ENCODE measurements at regions not wholly inside any gene's neighbourhood (a gene's known extent, or its start where the extent isn't known, plus 50 kb on each side); places are given as distances from the start of the nearest gene placed in this dataset.

DNA sequence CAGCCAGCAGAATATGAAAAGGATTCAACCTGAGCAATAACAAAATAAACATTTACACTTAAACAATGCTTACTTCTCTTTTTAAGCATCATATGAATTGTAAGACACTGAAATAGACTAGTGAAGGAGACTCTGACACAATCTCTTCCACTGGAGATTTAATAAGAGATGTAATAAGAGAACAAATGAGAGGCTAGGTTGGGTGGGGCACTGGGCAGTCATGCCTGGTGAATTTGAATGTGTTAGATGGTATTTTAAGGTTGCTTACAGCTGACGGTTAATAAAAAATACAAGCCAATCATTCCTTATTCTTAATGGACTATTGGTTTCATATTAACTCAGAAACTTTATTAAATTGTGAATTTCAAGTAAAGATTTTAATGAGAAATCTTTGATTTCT is 105.9 kb upstream of the TARS1 start:
- no peak for DNase-seq
- H3K4me3 ChIP-seq = no peak overlapping the region
- H3K27me3 ChIP-seq = no peaks in the 10 kb centered on the region
- no peaks in the 10 kb centered on the region for H3K36me3 ChIP-seq
- peaks cover 0 to 6% of the 10 kb centered on the region in 2 donors for H3K4me1 ChIP-seq
- no peak for ATAC-seq
- in situ Hi-C loops (cut with MboI; ENCODE audit: low sequenced_read_pairs in 4 of 4) (no loop called here), intact Hi-C loops (cut with DNase I; ENCODE audit: low total_unique reads) (no loop called here)
- H3K9me3 ChIP-seq = no peaks in the 10 kb centered on the region
- no peak for TF ChIP-seq POLR2A (IDR thresholded peaks at IDR 0.05)
- TF ChIP-seq, protein P1, sequence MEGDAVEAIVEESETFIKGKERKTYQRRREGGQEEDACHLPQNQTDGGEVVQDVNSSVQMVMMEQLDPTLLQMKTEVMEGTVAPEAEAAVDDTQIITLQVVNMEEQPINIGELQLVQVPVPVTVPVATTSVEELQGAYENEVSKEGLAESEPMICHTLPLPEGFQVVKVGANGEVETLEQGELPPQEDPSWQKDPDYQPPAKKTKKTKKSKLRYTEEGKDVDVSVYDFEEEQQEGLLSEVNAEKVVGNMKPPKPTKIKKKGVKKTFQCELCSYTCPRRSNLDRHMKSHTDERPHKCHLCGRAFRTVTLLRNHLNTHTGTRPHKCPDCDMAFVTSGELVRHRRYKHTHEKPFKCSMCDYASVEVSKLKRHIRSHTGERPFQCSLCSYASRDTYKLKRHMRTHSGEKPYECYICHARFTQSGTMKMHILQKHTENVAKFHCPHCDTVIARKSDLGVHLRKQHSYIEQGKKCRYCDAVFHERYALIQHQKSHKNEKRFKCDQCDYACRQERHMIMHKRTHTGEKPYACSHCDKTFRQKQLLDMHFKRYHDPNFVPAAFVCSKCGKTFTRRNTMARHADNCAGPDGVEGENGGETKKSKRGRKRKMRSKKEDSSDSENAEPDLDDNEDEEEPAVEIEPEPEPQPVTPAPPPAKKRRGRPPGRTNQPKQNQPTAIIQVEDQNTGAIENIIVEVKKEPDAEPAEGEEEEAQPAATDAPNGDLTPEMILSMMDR (IDR thresholded peaks at IDR 0.05 in 4 of 5, conservative IDR thresholded peaks at IDR 0.05 in 1 of 5) = no peak
- no peak overlapping the region for H3K27ac ChIP-seq

- TF ChIP-seq POLR2A (IDR thresholded peaks at IDR 0.05) = no peak
- TF ChIP-seq, protein P1 (IDR thresholded peaks at IDR 0.05 in 4 of 5, conservative IDR thresholded peaks at IDR 0.05 in 1 of 5) = no peak
- no peak overlapping the region for H3K27ac ChIP-seq
- ATAC-seq (no peak), DNase-seq (no peak)
- intact Hi-C loops (cut with DNase I; ENCODE audit: low total_unique reads) = no loop called here
- no peaks in the 10 kb centered on the region for H3K9me3 ChIP-seq
- H3K4me1 ChIP-seq = peaks cover 0 to 6% of the 10 kb centered on the region in 2 donors
- no peaks in the 10 kb centered on the region for H3K27me3 ChIP-seq
- in situ Hi-C loops (cut with MboI; ENCODE audit: low sequenced_read_pairs in 4 of 4) = no loop called here
- no peak overlapping the region for H3K4me3 ChIP-seq
- no peaks in the 10 kb centered on the region for H3K36me3 ChIP-seq
These were observed 103.7 kb upstream of the TARS1 start for GRCh38 chr5:33336891-33337636.

DNA sequence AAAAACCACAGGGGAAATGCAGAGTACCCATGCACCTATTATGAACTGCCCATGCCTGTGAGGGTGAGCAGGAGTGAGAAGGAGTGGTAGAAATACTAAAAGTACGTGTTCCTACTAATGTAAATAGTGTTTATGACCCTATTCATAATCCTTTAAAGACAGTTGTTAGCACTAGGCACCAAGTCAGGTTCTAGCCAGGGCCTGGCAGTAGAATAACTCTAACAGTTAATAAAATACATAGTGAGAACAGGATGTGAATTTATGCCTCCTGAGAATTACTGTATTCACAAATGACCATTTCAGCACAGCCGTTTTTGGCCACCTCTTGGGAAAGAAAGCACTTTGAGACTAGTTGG is 103.2 kb upstream of the TARS1 start:
- no peaks in the 10 kb centered on the region for H3K27me3 ChIP-seq
- no peaks in the 10 kb centered on the region for H3K36me3 ChIP-seq
- no peak overlapping the region for H3K27ac ChIP-seq
- no peaks in the 10 kb centered on the region for H3K9me3 ChIP-seq
- peaks cover 0 to 5% of the 10 kb centered on the region in 2 donors for H3K4me1 ChIP-seq
- in situ Hi-C loops (cut with MboI; ENCODE audit: low sequenced_read_pairs in 4 of 4) (no loop called here), intact Hi-C loops (cut with DNase I; ENCODE audit: low total_unique reads) (no loop called here)
- ATAC-seq = no peak
- no peak overlapping the region for H3K4me3 ChIP-seq
- no peak for DNase-seq
- TF ChIP-seq, protein P1 (IDR thresholded peaks at IDR 0.05 in 4 of 5, conservative IDR thresholded peaks at IDR 0.05 in 1 of 5) = no peak
- TF ChIP-seq POLR2A (IDR thresholded peaks at IDR 0.05) = no peak

DNA sequence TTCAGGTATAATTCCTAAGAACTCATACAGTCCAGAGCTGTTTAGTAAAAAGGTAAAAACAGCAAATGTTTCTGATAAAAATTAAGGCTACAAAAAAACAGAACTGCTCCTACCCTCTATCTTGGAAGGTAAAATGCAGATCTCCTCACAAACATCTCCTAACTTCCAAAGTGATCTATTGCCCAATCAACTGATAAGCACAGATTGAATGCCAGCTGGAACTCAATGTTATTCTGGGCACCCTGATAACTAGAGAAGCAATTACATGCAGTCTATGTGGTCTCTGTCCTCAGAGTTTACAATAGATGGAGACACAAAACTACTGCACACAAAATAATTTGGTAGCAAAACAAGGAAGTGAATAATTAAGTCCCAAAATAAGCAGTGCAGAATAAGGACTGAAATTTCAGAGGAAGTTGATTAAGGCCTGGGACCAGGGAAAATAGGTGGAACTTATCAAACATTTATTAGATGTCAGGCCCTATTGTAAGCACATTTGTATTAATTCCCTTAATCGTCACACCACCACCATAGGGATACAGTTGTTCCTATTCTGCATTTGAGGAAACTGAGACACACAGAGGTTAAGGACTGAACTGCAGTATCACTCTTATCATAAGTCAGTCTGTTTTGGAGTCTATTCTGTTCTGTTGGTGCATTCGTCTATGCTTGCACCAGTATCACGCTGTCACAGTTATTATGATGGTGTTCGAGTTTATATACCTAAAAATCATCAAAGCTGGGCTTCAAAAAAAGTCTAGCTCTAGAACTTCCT is 102.2 kb upstream of the TARS1 start:
- in situ Hi-C loops (cut with MboI; ENCODE audit: low sequenced_read_pairs in 4 of 4) = no loop called here
- TF ChIP-seq, protein P1 (IDR thresholded peaks at IDR 0.05 in 4 of 5, conservative IDR thresholded peaks at IDR 0.05 in 1 of 5) = no peak
- TF ChIP-seq POLR2A (IDR thresholded peaks at IDR 0.05) = no peak
- no peak for ATAC-seq

More for the DNA sequence above, 102.2 kb upstream of the TARS1 start:
- no peak overlapping the region for H3K27ac ChIP-seq
- intact Hi-C loops (cut with DNase I; ENCODE audit: low total_unique reads) = no loop called here
- no peak for DNase-seq
- no peak overlapping the region for H3K4me3 ChIP-seq
- H3K27me3 ChIP-seq = no peaks in the 10 kb centered on the region
- H3K9me3 ChIP-seq = no peaks in the 10 kb centered on the region
- H3K36me3 ChIP-seq = no peaks in the 10 kb centered on the region
- H3K4me1 ChIP-seq = no peaks in the 10 kb centered on the region
